ENCODE measurements at regions not wholly inside any gene's neighbourhood (a gene's known extent, or its start where the extent isn't known, plus 50 kb on each side); places are given as distances from the start of the nearest gene placed in this dataset.
A peak's percentile ranks its signal among the peaks of the same experiment; 100 is the strongest.

DNA sequence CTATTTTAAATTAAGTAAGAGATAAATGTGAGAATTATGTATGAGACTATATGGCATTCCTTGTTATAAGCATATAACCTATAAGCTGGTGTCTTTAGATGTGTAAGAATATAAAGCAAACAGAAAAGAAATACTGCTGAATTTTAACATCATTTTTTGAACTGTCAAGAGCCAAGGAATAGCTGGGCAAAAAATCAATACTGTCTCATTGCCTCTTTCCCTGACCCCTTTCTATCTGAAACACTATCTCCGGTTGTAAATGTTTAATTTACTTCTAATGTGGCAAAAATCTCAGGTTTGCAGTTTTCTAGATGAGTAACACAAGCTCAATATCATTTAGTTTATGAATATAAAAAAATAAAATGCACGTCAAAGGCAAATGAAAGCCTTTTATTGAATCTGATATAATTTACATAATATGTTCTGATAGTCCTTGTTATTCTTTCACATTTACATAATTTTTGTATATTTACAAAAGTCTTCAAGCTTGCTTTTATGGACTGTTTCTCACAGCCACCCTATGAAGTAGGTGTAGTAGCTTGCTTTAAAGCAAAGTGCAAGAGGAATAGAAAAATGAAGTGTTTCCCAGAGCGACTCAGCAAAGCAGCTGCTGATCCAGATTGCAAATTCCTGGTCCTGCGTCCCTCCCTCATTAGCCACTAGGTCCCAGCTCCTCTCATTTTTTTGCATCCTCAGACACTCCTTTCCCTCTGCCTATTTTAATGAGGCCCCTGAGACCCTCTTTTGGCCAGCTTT is 188.2 kb upstream of the RFC3 start:
- no peak overlapping the region for H3K14ac ChIP-seq (ENCODE audit: low read length)
- H2AFZ ChIP-seq (ENCODE audit: insufficient read depth, low read length, poor library complexity): no peak overlapping the region
- no peak overlapping the region for H2AK5ac ChIP-seq (ENCODE audit: low read length)
- H4K12ac ChIP-seq (ENCODE audit: low read depth, low read length): no peak overlapping the region
- no peaks in the 10 kb centered on the region for H3K79me2 ChIP-seq (ENCODE audit: control insufficient read depth, insufficient read depth, low read length, poor library complexity)
- H4K8ac ChIP-seq (ENCODE audit: low read depth, low read length): no peak overlapping the region
- no peak overlapping the region for H2BK12ac ChIP-seq (ENCODE audit: low read length)
- H2BK5ac ChIP-seq (ENCODE audit: low read depth, low read length, poor library complexity): no peak overlapping the region
- no peak overlapping the region for H3K9ac ChIP-seq (ENCODE audit: low read length)
- no peak overlapping the region for H3K27ac ChIP-seq (ENCODE audit: low read depth, low read length)
- no peaks in the 10 kb centered on the region for H3K27me3 ChIP-seq (ENCODE audit: insufficient read depth, low read length)
- peaks cover 3 to 4% of the 10 kb centered on the region in 2 experiments for H3K4me1 ChIP-seq (ENCODE audit: control insufficient read depth in 1 of 2, insufficient read depth in 2 of 2, low read length in 2 of 2)
- H3K4me3 ChIP-seq (ENCODE audit: low read depth, low read length): no peak overlapping the region
- no peaks in the 10 kb centered on the region for H3K36me3 ChIP-seq (ENCODE audit: control insufficient read depth in 1 of 2, insufficient read depth in 2 of 2, low read length in 2 of 2)
- no peak overlapping the region for H3K23ac ChIP-seq (ENCODE audit: low read length)
- H2BK120ac ChIP-seq (ENCODE audit: insufficient read depth, low read length, poor library complexity): no peak overlapping the region
- no peak overlapping the region for H3K4me2 ChIP-seq (ENCODE audit: low read length)
- no peak overlapping the region for H4K91ac ChIP-seq (ENCODE audit: low read depth, low read length)
- peaks cover 3% of the 10 kb centered on the region for H3K79me1 ChIP-seq (ENCODE audit: low read length)
- H3K18ac ChIP-seq (ENCODE audit: low read length): no peak overlapping the region
- WGBS (ENCODE audit: extremely low coverage, insufficient coverage, insufficient read length): no CpG with 5 or more reads among the region's 4 CpGs
- no peaks in the 10 kb centered on the region for H3K9me3 ChIP-seq (ENCODE audit: insufficient read depth, low read depth, low read length)
- H3K4ac ChIP-seq (ENCODE audit: low read depth, low read length): no peak overlapping the region
- no peak for DNase-seq

DNA sequence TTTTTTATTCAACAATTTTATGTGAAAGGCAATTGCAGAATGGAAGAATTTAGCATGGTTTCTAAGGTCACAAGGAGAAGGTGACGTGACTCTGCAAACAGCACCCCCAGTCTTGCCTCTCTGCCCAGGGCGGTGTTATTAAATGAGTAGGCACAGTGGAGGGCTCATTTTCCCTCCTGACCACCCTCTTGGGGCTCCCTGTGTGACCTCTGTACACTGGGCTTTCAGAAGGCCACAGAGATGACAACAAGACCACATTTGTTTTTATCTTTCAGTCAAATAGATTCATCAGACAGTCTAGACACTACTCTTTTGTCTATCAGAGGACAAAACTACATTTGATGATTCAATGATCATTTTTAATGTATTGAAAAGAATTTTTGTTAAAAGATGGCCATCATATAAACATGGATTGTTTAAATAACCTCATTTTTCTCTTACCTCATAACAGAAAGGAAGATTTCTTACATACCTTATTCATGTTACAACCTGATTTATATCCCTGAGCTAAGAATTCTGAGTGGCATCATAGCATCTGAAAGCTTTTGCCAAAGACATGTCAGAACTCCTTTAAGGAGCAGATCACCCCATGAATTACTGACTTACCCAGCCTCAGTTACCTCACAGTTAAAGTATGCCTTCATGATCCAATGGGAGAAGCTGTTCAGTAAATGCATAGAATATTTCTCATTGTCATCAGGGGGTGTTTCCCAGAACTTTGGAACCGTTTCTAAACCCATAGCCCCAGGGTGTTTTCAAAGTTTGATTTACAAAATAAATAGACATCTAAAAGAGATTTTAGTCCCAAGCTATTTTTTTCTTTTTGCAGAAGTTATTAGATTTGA is 184.0 kb upstream of the RFC3 start:
- WGBS (ENCODE audit: extremely low coverage, insufficient coverage, insufficient read length): no CpG with 5 or more reads among the region's 3 CpGs
- peak overlapping the region; percentile 31 for H2BK5ac ChIP-seq (ENCODE audit: low read depth, low read length, poor library complexity)
- peak overlapping the region; percentile 71 for H4K8ac ChIP-seq (ENCODE audit: low read depth, low read length)

GRCh38 chr13:33634546-33634982 is 183.4 kb upstream of the RFC3 start:
- Histone ChIP-seq H3K79me1 (ENCODE audit: low read length) (peaks cover 3% of the 10 kb centered on the region), H2BK12ac (ENCODE audit: low read length) (peak overlapping the region; percentile 78), H4K12ac (ENCODE audit: low read depth, low read length) (no peak overlapping the region), H2BK5ac (ENCODE audit: low read depth, low read length, poor library complexity) (no peak overlapping the region), H3K4me2 (ENCODE audit: low read length) (no peak overlapping the region), H3K36me3 (ENCODE audit: control insufficient read depth in 1 of 2, insufficient read depth in 2 of 2, low read length in 2 of 2) (no peaks in the 10 kb centered on the region), H2AK5ac (ENCODE audit: low read length) (no peak overlapping the region), H3K4me1 (ENCODE audit: control insufficient read depth in 1 of 2, insufficient read depth in 2 of 2, low read length in 2 of 2) (peaks cover 3 to 4% of the 10 kb centered on the region in 2 experiments), H3K9me3 (ENCODE audit: insufficient read depth, low read depth, low read length) (no peaks in the 10 kb centered on the region), H3K4me3 (ENCODE audit: low read depth, low read length) (no peak overlapping the region), H3K4ac (ENCODE audit: low read depth, low read length) (no peak overlapping the region), H3K79me2 (ENCODE audit: control insufficient read depth, insufficient read depth, low read length, poor library complexity) (no peaks in the 10 kb centered on the region), H4K91ac (ENCODE audit: low read depth, low read length) (peak overlapping the region; percentile 49), H2AFZ (ENCODE audit: insufficient read depth, low read length, poor library complexity) (peak overlapping the region; percentile 45), H4K8ac (ENCODE audit: low read depth, low read length) (no peak overlapping the region), H3K27ac (ENCODE audit: low read depth, low read length) (no peak overlapping the region), H3K27me3 (ENCODE audit: insufficient read depth, low read length) (no peaks in the 10 kb centered on the region), H2BK120ac (ENCODE audit: insufficient read depth, low read length, poor library complexity) (no peak overlapping the region), H3K9ac (ENCODE audit: low read length) (no peak overlapping the region), H3K23ac (ENCODE audit: low read length) (no peak overlapping the region), H3K14ac (ENCODE audit: low read length) (no peak overlapping the region), H3K18ac (ENCODE audit: low read length) (no peak overlapping the region)
- WGBS (ENCODE audit: extremely low coverage, insufficient coverage, insufficient read length): no CpG with 5 or more reads among the region's 8 CpGs
- DNase-seq: peak in 1 of 2 donors; percentile 13

More for the DNA sequence above, 184.0 kb upstream of the RFC3 start:
- Histone ChIP-seq H2BK12ac (ENCODE audit: low read length) (peak overlapping the region; percentile 71), H3K14ac (ENCODE audit: low read length) (no peak overlapping the region), H4K12ac (ENCODE audit: low read depth, low read length) (no peak overlapping the region), H3K9ac (ENCODE audit: low read length) (no peak overlapping the region), H3K36me3 (ENCODE audit: control insufficient read depth in 1 of 2, insufficient read depth in 2 of 2, low read length in 2 of 2) (no peaks in the 10 kb centered on the region), H3K4ac (ENCODE audit: low read depth, low read length) (no peak overlapping the region), H3K4me3 (ENCODE audit: low read depth, low read length) (no peak overlapping the region), H3K4me2 (ENCODE audit: low read length) (no peak overlapping the region), H2AK5ac (ENCODE audit: low read length) (peak overlapping the region; percentile 74), H3K23ac (ENCODE audit: low read length) (no peak overlapping the region), H3K9me3 (ENCODE audit: insufficient read depth, low read depth, low read length) (no peaks in the 10 kb centered on the region), H3K27ac (ENCODE audit: low read depth, low read length) (no peak overlapping the region), H3K27me3 (ENCODE audit: insufficient read depth, low read length) (no peaks in the 10 kb centered on the region), H4K91ac (ENCODE audit: low read depth, low read length) (peak overlapping the region; percentile 93), H3K4me1 (ENCODE audit: control insufficient read depth in 1 of 2, insufficient read depth in 2 of 2, low read length in 2 of 2) (peaks cover 3 to 4% of the 10 kb centered on the region in 2 experiments), H3K79me2 (ENCODE audit: control insufficient read depth, insufficient read depth, low read length, poor library complexity) (no peaks in the 10 kb centered on the region), H3K18ac (ENCODE audit: low read length) (no peak overlapping the region), H2AFZ (ENCODE audit: insufficient read depth, low read length, poor library complexity) (no peak overlapping the region), H3K79me1 (ENCODE audit: low read length) (peaks cover 3% of the 10 kb centered on the region), H2BK120ac (ENCODE audit: insufficient read depth, low read length, poor library complexity) (peak overlapping the region; percentile 43)
- DNase-seq: peak; percentile 13 to 58

- Histone ChIP-seq H3K4me3 (ENCODE audit: low read depth, low read length) (no peak overlapping the region), H4K8ac (ENCODE audit: low read depth, low read length) (no peak overlapping the region), H2BK5ac (ENCODE audit: low read depth, low read length, poor library complexity) (no peak overlapping the region), H3K9ac (ENCODE audit: low read length) (no peak overlapping the region), H3K79me1 (ENCODE audit: low read length) (peaks cover 3% of the 10 kb centered on the region), H3K14ac (ENCODE audit: low read length) (no peak overlapping the region), H3K9me3 (ENCODE audit: insufficient read depth, low read depth, low read length) (no peaks in the 10 kb centered on the region), H3K36me3 (ENCODE audit: control insufficient read depth in 1 of 2, insufficient read depth in 2 of 2, low read length in 2 of 2) (no peaks in the 10 kb centered on the region), H3K4me2 (ENCODE audit: low read length) (no peak overlapping the region), H3K4me1 (ENCODE audit: control insufficient read depth in 1 of 2, insufficient read depth in 2 of 2, low read length in 2 of 2) (peaks cover 4 to 6% of the 10 kb centered on the region in 2 experiments), H3K18ac (ENCODE audit: low read length) (no peak overlapping the region), H4K91ac (ENCODE audit: low read depth, low read length) (no peak overlapping the region), H3K79me2 (ENCODE audit: control insufficient read depth, insufficient read depth, low read length, poor library complexity) (no peaks in the 10 kb centered on the region), H3K23ac (ENCODE audit: low read length) (no peak overlapping the region), H3K4ac (ENCODE audit: low read depth, low read length) (no peak overlapping the region), H2AK5ac (ENCODE audit: low read length) (no peak overlapping the region), H3K27me3 (ENCODE audit: insufficient read depth, low read length) (no peaks in the 10 kb centered on the region), H2AFZ (ENCODE audit: insufficient read depth, low read length, poor library complexity) (no peak overlapping the region), H2BK12ac (ENCODE audit: low read length) (no peak overlapping the region), H3K27ac (ENCODE audit: low read depth, low read length) (no peak overlapping the region), H4K12ac (ENCODE audit: low read depth, low read length) (no peak overlapping the region), H2BK120ac (ENCODE audit: insufficient read depth, low read length, poor library complexity) (no peak overlapping the region)
- DNase-seq: no peak
- no CpG with 5 or more reads among the region's 5 CpGs for WGBS (ENCODE audit: extremely low coverage, insufficient coverage, insufficient read length)
Measured at GRCh38 chr13:33636243-33636642, 181.7 kb upstream of the RFC3 start.

Data from trophoblast cell (in vitro differentiated cells and primary cell).